NB4 (cell line): ENCODE measurements at regions not wholly inside any gene's neighbourhood (a gene's known extent, or its start where the extent isn't known, plus 50 kb on each side); places are given as distances from the start of the nearest gene placed in this dataset.

Source experiments
- CTCF ChIP-seq: IDR thresholded peaks from one replicate; pipeline ENCODE4 v1.5.1; 2012; ENCODE audit warnings: low read depth, low read length
- MYC ChIP-seq: IDR thresholded peaks from 2 replicates; pipeline ENCODE4 v1.6.1; 2011; ENCODE audit warnings: low read depth, low read length

- TF ChIP-seq CTCF (no peak), MYC (no peak)
Measured at GRCh38 chr5:2330325-2331130, 420.9 kb downstream of the IRX2 start.
